Esophagus squamous epithelium (tissue), 5 donors: ENCODE measurements at regions not wholly inside any gene's neighbourhood (a gene's known extent, or its start where the extent isn't known, plus 50 kb on each side); places are given as distances from the start of the nearest gene placed in this dataset.

Experiments
- DNase-seq: peaks from one replicate; lab custom pipeline; 2025; lab: John Stamatoyannopoulos, UW
- H3K27ac ChIP-seq, 4 donors: fragments of 200-600 bp; sonication (generic); one replicate each; pipeline ENCODE4 v1.5.1; 2016 to 2019; ENCODE audit warnings: mild to moderate bottlenecking in 1 of 4
- H3K27me3 ChIP-seq, 4 donors: fragments of 200-600 bp; sonication (generic); 1 replicate in 3 of 4; 2 replicates in 1 of 4; pipeline versions ENCODE4 v1.5.1 to v1.6.0; 2017 to 2021; ENCODE audit warnings: antibody characterized with exemption in 1 of 4
- H3K36me3 ChIP-seq, 3 donors: fragments of 200-600 bp; sonication (generic); one replicate each; pipeline ENCODE4 v1.5.1; 2016 to 2019
- H3K4me1 ChIP-seq, 3 donors: fragments of 200-600 bp; sonication (generic); one replicate each; pipeline ENCODE4 v1.5.1; 2017 to 2019
- H3K4me3 ChIP-seq, 4 donors: fragments of 200-600 bp; sonication (generic); 1 replicate in 3 of 4; 2 replicates in 1 of 4; pipeline ENCODE4 v1.5.1; 2016 to 2019; ENCODE audit warnings: mild to moderate bottlenecking in 2 of 4, moderate library complexity in 1 of 4
- H3K9me3 ChIP-seq, 3 donors: fragments of 200-600 bp; sonication (generic); one replicate each; pipeline ENCODE4 v1.5.1; 2016 to 2019
- POLR2A ChIP-seq, 4 donors: fragments of 450-650 bp; IDR thresholded peaks; one replicate each; pipeline ENCODE4 v1.6.1; 2017; ENCODE audit warnings: antibody characterized with exemption in 4 of 4, mild to moderate bottlenecking in 4 of 4, moderate library complexity in 3 of 4
- WGBS, 2 donors: methylation state at CpG; one replicate each; pipeline ENCODE4 v1.1.5; 2018; 5-methylcytosine and 5-hydroxymethylcytosine counted together
- intact Hi-C: fragments of 100-400 bp; cut with DNase I; formaldehyde crosslinking; loops from one replicate; pipeline ENCODE4 v1.15.0; 2022
- TF ChIP-seq, protein P1 (sequence below), 6 experiments: fragments of 450-650 bp in 4 of 6; fragments of 200-600 bp in 2 of 6; sonication (generic) in 2 of 6; IDR thresholded peaks; one replicate each; pipeline ENCODE4 v1.5.1; 2016 to 2019; ENCODE audit warnings: antibody characterized with exemption in 6 of 6, mild to moderate bottlenecking in 4 of 6, moderate library complexity in 4 of 6
- donor health status: DM: yes; HTN: yes; CAD: no.

- 65 to 69% methylated on average over 14 of the region's 14 CpGs for WGBS, 2 donors
- TF ChIP-seq, protein P1, sequence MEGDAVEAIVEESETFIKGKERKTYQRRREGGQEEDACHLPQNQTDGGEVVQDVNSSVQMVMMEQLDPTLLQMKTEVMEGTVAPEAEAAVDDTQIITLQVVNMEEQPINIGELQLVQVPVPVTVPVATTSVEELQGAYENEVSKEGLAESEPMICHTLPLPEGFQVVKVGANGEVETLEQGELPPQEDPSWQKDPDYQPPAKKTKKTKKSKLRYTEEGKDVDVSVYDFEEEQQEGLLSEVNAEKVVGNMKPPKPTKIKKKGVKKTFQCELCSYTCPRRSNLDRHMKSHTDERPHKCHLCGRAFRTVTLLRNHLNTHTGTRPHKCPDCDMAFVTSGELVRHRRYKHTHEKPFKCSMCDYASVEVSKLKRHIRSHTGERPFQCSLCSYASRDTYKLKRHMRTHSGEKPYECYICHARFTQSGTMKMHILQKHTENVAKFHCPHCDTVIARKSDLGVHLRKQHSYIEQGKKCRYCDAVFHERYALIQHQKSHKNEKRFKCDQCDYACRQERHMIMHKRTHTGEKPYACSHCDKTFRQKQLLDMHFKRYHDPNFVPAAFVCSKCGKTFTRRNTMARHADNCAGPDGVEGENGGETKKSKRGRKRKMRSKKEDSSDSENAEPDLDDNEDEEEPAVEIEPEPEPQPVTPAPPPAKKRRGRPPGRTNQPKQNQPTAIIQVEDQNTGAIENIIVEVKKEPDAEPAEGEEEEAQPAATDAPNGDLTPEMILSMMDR (IDR thresholded peaks at IDR 0.05): no peak
- no peak for TF ChIP-seq POLR2A (IDR thresholded peaks at IDR 0.05)
- H3K36me3 ChIP-seq: no peaks in the 10 kb centered on the region
- H3K9me3 ChIP-seq: no peaks in the 10 kb centered on the region
- intact Hi-C loops: no loop called here
- H3K27ac ChIP-seq: no peak overlapping the region
- H3K27me3 ChIP-seq: peaks cover 0 to 3% (median 0%) of the 10 kb centered on the region in 4 donors
- no peak for DNase-seq
- H3K4me3 ChIP-seq: no peak overlapping the region
- peaks cover 0 to 36% (median 0%) of the 10 kb centered on the region in 3 donors for H3K4me1 ChIP-seq
Measured at GRCh38 chr12:115474539-115475353, 790.8 kb upstream of the TBX3 start.

- no peak for TF ChIP-seq POLR2A (IDR thresholded peaks at IDR 0.05)
- TF ChIP-seq, protein P1 (IDR thresholded peaks at IDR 0.05): no peak
- Histone ChIP-seq H3K4me3 (no peak overlapping the region), H3K4me1 (peaks cover 0 to 31% (median 0%) of the 10 kb centered on the region in 3 donors), H3K27me3 (peaks cover 0 to 3% (median 0%) of the 10 kb centered on the region in 4 donors), H3K36me3 (no peaks in the 10 kb centered on the region), H3K9me3 (no peaks in the 10 kb centered on the region), H3K27ac (no peak overlapping the region)
- DNase-seq: no peak
- intact Hi-C loops: no loop called here
- 60 to 68% methylated on average over 7 of the region's 7 CpGs for WGBS, 2 donors
Measured at GRCh38 chr12:115473257-115473956, 789.4 kb upstream of the TBX3 start.

DNA sequence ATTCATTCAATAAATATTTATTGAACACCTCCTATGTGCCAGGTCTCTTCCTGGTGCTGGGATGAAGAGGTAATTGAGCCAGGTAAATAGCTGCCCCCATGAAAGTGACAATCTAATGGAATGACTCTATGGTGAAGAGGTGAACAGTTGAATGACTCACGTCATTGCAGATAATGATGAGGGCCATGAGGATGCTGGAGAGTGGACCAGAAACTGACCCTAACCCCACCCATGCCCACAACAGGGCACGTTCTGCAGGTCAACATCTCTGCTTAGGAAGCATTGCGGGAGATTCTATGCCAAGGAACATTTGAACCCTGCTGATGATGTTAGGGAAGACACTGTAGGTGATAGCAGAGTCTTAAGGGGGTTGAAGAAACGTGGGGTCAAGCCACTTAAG, 788.9 kb upstream of the TBX3 start:
- Histone ChIP-seq H3K27me3 (peaks cover 0 to 3% (median 0%) of the 10 kb centered on the region in 4 donors), H3K4me1 (peaks cover 0 to 25% (median 0%) of the 10 kb centered on the region in 3 donors), H3K27ac (no peak overlapping the region), H3K9me3 (no peaks in the 10 kb centered on the region), H3K36me3 (no peaks in the 10 kb centered on the region), H3K4me3 (no peak overlapping the region)
- no peak for DNase-seq
- no peak for TF ChIP-seq POLR2A (IDR thresholded peaks at IDR 0.05)
- TF ChIP-seq, protein P1 (IDR thresholded peaks at IDR 0.05): no peak
- intact Hi-C loops: no loop called here
- WGBS, 2 donors: 62 to 77% methylated on average over 4 of the region's 4 CpGs

DNA sequence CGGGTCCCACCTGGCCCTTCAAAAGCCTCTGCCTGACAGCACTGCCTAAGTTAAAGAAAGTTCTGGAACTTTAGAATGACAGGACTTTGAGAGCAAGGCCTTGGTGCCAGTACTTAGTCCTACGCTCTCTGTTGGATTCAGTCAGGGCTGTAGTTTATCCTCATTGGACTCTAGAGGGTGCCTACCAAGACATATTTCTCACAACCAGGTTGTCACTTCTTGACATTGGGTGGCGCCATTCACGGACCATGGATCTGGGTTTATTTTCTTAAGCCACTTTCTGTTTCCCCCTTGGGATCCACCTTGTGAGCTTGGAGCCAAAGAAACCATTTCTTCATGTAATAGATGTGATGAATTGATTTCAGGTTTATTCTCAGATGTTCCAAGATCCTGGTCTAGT, 787.0 kb upstream of the TBX3 start:
- H3K36me3 ChIP-seq: no peaks in the 10 kb centered on the region
- peaks cover 0 to 25% (median 0%) of the 10 kb centered on the region in 3 donors for H3K4me1 ChIP-seq
- TF ChIP-seq, protein P1 (IDR thresholded peaks at IDR 0.05): no peak
- no peak for TF ChIP-seq POLR2A (IDR thresholded peaks at IDR 0.05)
- no peak overlapping the region for H3K27ac ChIP-seq
- WGBS, 2 donors: 77 to 81% methylated on average over 4 of the region's 4 CpGs
- intact Hi-C loops: no loop called here
- peaks cover 0 to 3% (median 0%) of the 10 kb centered on the region in 4 donors for H3K27me3 ChIP-seq
- DNase-seq: no peak
- H3K9me3 ChIP-seq: no peaks in the 10 kb centered on the region
- H3K4me3 ChIP-seq: no peak overlapping the region

- Histone ChIP-seq H3K36me3 (no peaks in the 10 kb centered on the region), H3K9me3 (no peaks in the 10 kb centered on the region), H3K4me3 (no peak overlapping the region), H3K4me1 (peaks cover 0 to 25% (median 0%) of the 10 kb centered on the region in 3 donors), H3K27me3 (no peaks in the 10 kb centered on the region), H3K27ac (no peak overlapping the region)
- WGBS, 2 donors: 84 to 89% methylated on average over 11 of the region's 11 CpGs
- no peak for DNase-seq
- intact Hi-C loops: no loop called here
- TF ChIP-seq POLR2A (IDR thresholded peaks at IDR 0.05): no peak
- TF ChIP-seq, protein P1 (IDR thresholded peaks at IDR 0.05): no peak
Measured at GRCh38 chr12:115470526-115470925, 786.6 kb upstream of the TBX3 start.
